Peyer's patch (tissue), 4 donors: ENCODE measurements at regions not wholly inside any gene's neighbourhood (a gene's known extent, or its start where the extent isn't known, plus 50 kb on each side); places are given as distances from the start of the nearest gene placed in this dataset.

Source experiments
- DNase-seq, 3 donors: peaks; one replicate each; pipeline ENCODE4 v3.0.0-alpha.2; 2017 to 2019
- H3K27ac ChIP-seq, 4 donors: fragments of 200-600 bp; sonication (generic); one replicate each; pipeline ENCODE4 v1.5.1; 2016 to 2019
- H3K27me3 ChIP-seq, 2 donors: fragments of 200-600 bp; sonication (generic); one replicate each; pipeline ENCODE4 v1.5.1; 2019
- H3K36me3 ChIP-seq, 3 donors: fragments of 200-600 bp; sonication (generic); one replicate each; pipeline ENCODE4 v1.5.1; 2016 to 2019
- H3K4me1 ChIP-seq, 4 donors: fragments of 200-600 bp; sonication (generic); one replicate each; pipeline ENCODE4 v1.5.1; 2016 to 2019
- H3K4me3 ChIP-seq, 4 donors: fragments of 200-600 bp; sonication (generic); 1 replicate in 3 of 4; 2 replicates in 1 of 4; pipeline ENCODE4 v1.5.1; 2016 to 2019; ENCODE audit warnings: mild to moderate bottlenecking in 1 of 4
- H3K9me3 ChIP-seq, 4 donors: fragments of 200-600 bp; sonication (generic); one replicate each; pipeline ENCODE4 v1.5.1; 2016 to 2019; ENCODE audit warnings: mild to moderate bottlenecking in 1 of 4
- CTCF ChIP-seq, 6 experiments: fragments of 450-650 bp in 4 of 6; fragments of 200-600 bp in 2 of 6; sonication (generic) in 1 of 6; IDR thresholded peaks; one replicate each; pipeline ENCODE4 v1.5.1; 2017 to 2019; ENCODE audit warnings: antibody characterized with exemption in 6 of 6, mild to moderate bottlenecking in 3 of 6, moderate library complexity in 1 of 6
- POLR2A ChIP-seq, 2 donors: fragments of 450-650 bp; IDR thresholded peaks; one replicate each; pipeline ENCODE4 v1.5.1; 2017; ENCODE audit warnings: antibody characterized with exemption in 2 of 2, mild to moderate bottlenecking in 2 of 2, moderate library complexity in 2 of 2

- Histone ChIP-seq H3K36me3 (no peaks in the 10 kb centered on the region), H3K27me3 (no peaks in the 10 kb centered on the region), H3K4me3 (no peak overlapping the region), H3K4me1 (no peaks in the 10 kb centered on the region), H3K27ac (no peak overlapping the region), H3K9me3 (peaks cover 0 to 3% (median 0%) of the 10 kb centered on the region in 4 donors)
- no peak for TF ChIP-seq CTCF (IDR thresholded peaks at IDR 0.05)
- TF ChIP-seq POLR2A (IDR thresholded peaks at IDR 0.05): no peak
- no peak for DNase-seq
Observed at GRCh38 chr4:136928957-136929411, 603.3 kb downstream of the PCDH18 start.

GRCh38 chr4:136927172-136927571 is 605.1 kb downstream of the PCDH18 start:
- Histone ChIP-seq H3K36me3 (no peaks in the 10 kb centered on the region), H3K9me3 (peaks cover 0 to 3% (median 0%) of the 10 kb centered on the region in 4 donors), H3K27ac (no peak overlapping the region), H3K4me1 (no peaks in the 10 kb centered on the region), H3K27me3 (no peaks in the 10 kb centered on the region), H3K4me3 (no peak overlapping the region)
- TF ChIP-seq CTCF (IDR thresholded peaks at IDR 0.05) (no peak), POLR2A (IDR thresholded peaks at IDR 0.05) (no peak)
- DNase-seq: no peak

- no peaks in the 10 kb centered on the region for H3K4me1 ChIP-seq
- H3K27me3 ChIP-seq: no peaks in the 10 kb centered on the region
- DNase-seq: no peak
- no peak overlapping the region for H3K27ac ChIP-seq
- TF ChIP-seq POLR2A (IDR thresholded peaks at IDR 0.05) (no peak), CTCF (IDR thresholded peaks at IDR 0.05) (no peak)
- peaks cover 0 to 3% (median 0%) of the 10 kb centered on the region in 4 donors for H3K9me3 ChIP-seq
- no peak overlapping the region for H3K4me3 ChIP-seq
- H3K36me3 ChIP-seq: no peaks in the 10 kb centered on the region
Observed at GRCh38 chr4:136925203-136925602, 607.1 kb downstream of the PCDH18 start.

- Histone ChIP-seq H3K9me3 (no peaks in the 10 kb centered on the region), H3K4me1 (no peaks in the 10 kb centered on the region), H3K27ac (no peak overlapping the region), H3K36me3 (no peaks in the 10 kb centered on the region), H3K4me3 (no peak overlapping the region), H3K27me3 (no peaks in the 10 kb centered on the region)
- no peak for TF ChIP-seq POLR2A (IDR thresholded peaks at IDR 0.05)
- TF ChIP-seq CTCF (IDR thresholded peaks at IDR 0.05): no peak
- no peak for DNase-seq
Observed at GRCh38 chr4:136922066-136922465, 610.2 kb downstream of the PCDH18 start.

- no peak for DNase-seq
- no peaks in the 10 kb centered on the region for H3K27me3 ChIP-seq
Observed at GRCh38 chr4:136920092-136920881, 612.0 kb downstream of the PCDH18 start.

More at GRCh38 chr4:136920092-136920881, 612.0 kb downstream of the PCDH18 start:
- Histone ChIP-seq H3K27ac (no peak overlapping the region), H3K4me1 (no peaks in the 10 kb centered on the region), H3K4me3 (no peak overlapping the region), H3K9me3 (no peaks in the 10 kb centered on the region), H3K36me3 (no peaks in the 10 kb centered on the region)
- TF ChIP-seq POLR2A (IDR thresholded peaks at IDR 0.05) (no peak), CTCF (IDR thresholded peaks at IDR 0.05) (no peak)
